Breast epithelium (tissue), 4 donors: ENCODE measurements at regions not wholly inside any gene's neighbourhood (a gene's known extent, or its start where the extent isn't known, plus 50 kb on each side); places are given as distances from the start of the nearest gene placed in this dataset.

Source experiments
- DNase-seq, 2 donors: peaks; one replicate each; pipeline ENCODE4 v3.0.0-alpha.2; 2019; ENCODE audit warnings: low spot score in 2 of 2
- H3K27ac ChIP-seq, 2 donors: fragments of 200-600 bp; sonication (generic) in 1 of 2; one replicate each; pipeline ENCODE4 v1.5.1; 2016 to 2019; ENCODE audit warnings: mild to moderate bottlenecking in 1 of 2
- H3K27me3 ChIP-seq, 2 donors: fragments of 200-600 bp; sonication (generic) in 1 of 2; one replicate each; pipeline versions ENCODE4 v1.5.1 to v1.6.0; 2017 to 2019; ENCODE audit warnings: control low read depth in 1 of 2, mild to moderate bottlenecking in 1 of 2
- H3K36me3 ChIP-seq: fragments of 200-600 bp; one replicate; pipeline ENCODE4 v1.5.1; 2019
- H3K4me1 ChIP-seq, 2 donors: fragments of 200-600 bp; sonication (generic); one replicate each; pipeline ENCODE4 v1.5.1; 2016 to 2019; ENCODE audit warnings: control low read depth in 1 of 2
- H3K4me3 ChIP-seq, 3 donors: fragments of 200-600 bp; sonication (generic); 1 replicate in 2 of 3; 2 replicates in 1 of 3; pipeline ENCODE4 v1.5.1; 2016 to 2019; ENCODE audit warnings: mild to moderate bottlenecking in 3 of 3, moderate library complexity in 2 of 3
- H3K9me3 ChIP-seq, 2 donors: fragments of 200-600 bp; sonication (generic) in 1 of 2; one replicate each; pipeline ENCODE4 v1.5.1; 2016 to 2019; ENCODE audit warnings: control low read depth in 1 of 2
- CTCF ChIP-seq, 3 donors: fragments of 450-650 bp; IDR thresholded peaks; one replicate each; pipeline ENCODE4 v1.5.1; 2016 to 2017; ENCODE audit warnings: antibody characterized with exemption in 3 of 3, mild to moderate bottlenecking in 3 of 3, moderate library complexity in 3 of 3
- POLR2A ChIP-seq: fragments of 450-650 bp; IDR thresholded peaks from one replicate; pipeline ENCODE4 v1.6.1; 2016; ENCODE audit warnings: antibody characterized with exemption, mild to moderate bottlenecking, moderate library complexity
- POLR2AphosphoS5 ChIP-seq, 3 donors: sonication (generic); formaldehyde crosslinking; IDR thresholded peaks; one replicate each; pipeline ENCODE4 v1.6.1; 2017; ENCODE audit warnings: antibody characterized with exemption in 3 of 3
- intact Hi-C: fragments of 100-400 bp; cut with DNase I; formaldehyde crosslinking; loops from one replicate; pipeline ENCODE4 v1.15.1; 2023; ENCODE audit warnings: low total_unique reads

DNA sequence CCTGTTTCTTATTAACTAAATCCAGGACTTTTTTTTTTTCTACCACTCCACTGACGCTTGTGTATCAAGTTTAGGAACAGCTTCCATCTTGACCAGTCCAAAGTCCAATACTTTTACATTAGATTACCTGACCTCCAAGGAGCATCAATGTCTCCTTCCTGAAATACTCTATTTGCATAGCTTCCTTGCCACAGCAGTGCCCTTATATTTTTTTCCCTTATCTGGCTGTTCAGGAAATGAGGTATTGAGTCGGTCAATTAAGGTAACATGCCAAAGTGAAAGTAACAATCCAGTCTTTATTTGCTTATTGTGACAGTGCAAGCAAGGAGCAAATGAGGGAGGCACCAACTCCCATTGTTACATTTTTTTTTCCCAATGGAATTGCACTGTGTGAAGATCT, 730.8 kb upstream of the NDST4 start:
- intact Hi-C loops = no loop called here
- Histone ChIP-seq H3K27me3 (no peaks in the 10 kb centered on the region), H3K4me3 (no peak overlapping the region), H3K9me3 (peaks cover 0 to 2% of the 10 kb centered on the region in 2 donors), H3K36me3 (no peaks in the 10 kb centered on the region), H3K4me1 (no peaks in the 10 kb centered on the region), H3K27ac (no peak overlapping the region)
- TF ChIP-seq CTCF (IDR thresholded peaks at IDR 0.05) (no peak), POLR2A (no peak), POLR2AphosphoS5 (IDR thresholded peaks at IDR 0.05) (no peak)
- DNase-seq = no peak

DNA sequence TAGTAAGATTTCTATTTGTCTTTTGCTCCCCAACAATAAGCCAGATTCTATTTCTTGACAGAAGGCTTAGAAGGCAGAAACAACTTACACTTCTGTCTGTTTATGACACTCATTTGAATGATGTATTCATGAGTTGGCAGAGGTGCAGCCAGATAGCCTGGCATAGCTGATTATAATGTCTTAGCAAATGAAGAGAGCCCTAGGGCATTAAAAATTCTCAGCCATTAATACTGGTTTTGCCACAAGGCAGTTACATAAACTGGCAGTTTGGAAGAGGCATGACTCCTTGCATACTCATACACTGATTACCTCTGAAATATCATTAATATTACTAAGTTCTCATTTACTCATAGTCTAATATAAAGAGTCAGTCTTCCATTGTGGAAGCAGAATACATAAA, 728.5 kb upstream of the NDST4 start:
- DNase-seq = no peak
- TF ChIP-seq POLR2AphosphoS5 (IDR thresholded peaks at IDR 0.05) = no peak
- TF ChIP-seq CTCF (IDR thresholded peaks at IDR 0.05) = no peak
- no peak for TF ChIP-seq POLR2A
- H3K36me3 ChIP-seq = no peaks in the 10 kb centered on the region
- intact Hi-C loops = no loop called here
- no peaks in the 10 kb centered on the region for H3K4me1 ChIP-seq
- no peaks in the 10 kb centered on the region for H3K27me3 ChIP-seq
- H3K4me3 ChIP-seq = no peak overlapping the region
- H3K27ac ChIP-seq = no peak overlapping the region
- peaks cover 0 to 8% of the 10 kb centered on the region in 2 donors for H3K9me3 ChIP-seq

- H3K27me3 ChIP-seq = no peaks in the 10 kb centered on the region
- H3K9me3 ChIP-seq = peaks cover 5 to 8% of the 10 kb centered on the region in 2 donors
- intact Hi-C loops = no loop called here
- no peak overlapping the region for H3K4me3 ChIP-seq
- no peaks in the 10 kb centered on the region for H3K4me1 ChIP-seq
- DNase-seq = no peak
- TF ChIP-seq POLR2A = no peak
- no peak for TF ChIP-seq POLR2AphosphoS5 (IDR thresholded peaks at IDR 0.05)
- no peak for TF ChIP-seq CTCF (IDR thresholded peaks at IDR 0.05)
- H3K36me3 ChIP-seq = no peaks in the 10 kb centered on the region
- H3K27ac ChIP-seq = no peak overlapping the region
Measured at GRCh38 chr4:115834441-115834840, 721.0 kb upstream of the NDST4 start.

DNA sequence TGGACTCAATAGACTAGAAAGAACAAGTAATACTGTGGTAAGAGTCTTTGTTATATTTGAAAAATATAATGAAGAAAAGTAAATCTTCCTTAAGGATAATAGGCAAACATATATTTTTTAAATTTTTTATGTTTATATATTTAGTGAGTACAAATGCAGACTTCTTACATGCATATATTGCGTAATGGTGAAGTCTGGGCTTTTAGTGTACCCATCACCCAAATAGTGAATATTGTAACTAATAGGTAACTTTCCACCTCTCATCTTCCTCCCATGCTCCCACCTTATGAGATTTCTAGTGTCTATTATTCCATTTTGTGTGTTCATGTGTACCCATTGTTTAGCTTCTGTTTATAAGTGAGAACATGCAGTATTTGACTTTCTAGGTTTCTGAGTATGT, 711.2 kb upstream of the NDST4 start:
- H3K36me3 ChIP-seq = no peaks in the 10 kb centered on the region
- no peak for TF ChIP-seq CTCF (IDR thresholded peaks at IDR 0.05)
- TF ChIP-seq POLR2A = no peak
- TF ChIP-seq POLR2AphosphoS5 (IDR thresholded peaks at IDR 0.05) = no peak
- peaks cover 0 to 3% of the 10 kb centered on the region in 2 donors for H3K9me3 ChIP-seq
- no peak overlapping the region for H3K27ac ChIP-seq
- no peak overlapping the region for H3K4me3 ChIP-seq
- intact Hi-C loops = no loop called here
- DNase-seq = no peak
- H3K4me1 ChIP-seq = no peaks in the 10 kb centered on the region
- no peaks in the 10 kb centered on the region for H3K27me3 ChIP-seq

DNA sequence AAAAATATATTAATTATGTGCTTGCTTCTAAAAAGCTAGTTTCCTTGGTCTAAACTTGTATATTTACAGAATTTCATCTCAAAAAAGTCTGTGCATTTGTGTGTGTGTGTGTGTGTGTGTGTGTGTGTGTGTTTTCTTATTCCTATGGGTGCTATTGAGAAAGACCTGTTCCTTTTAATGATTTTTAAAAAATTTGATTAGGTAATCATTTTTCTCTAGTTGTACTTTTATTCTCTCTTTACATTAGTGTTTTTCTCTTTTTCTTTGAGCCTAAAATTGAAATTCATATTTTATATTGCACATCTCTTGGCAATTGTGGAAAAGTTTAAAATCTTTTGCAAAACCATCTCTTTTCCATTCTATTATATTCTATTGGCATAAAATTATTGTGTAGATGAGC, 690.4 kb upstream of the NDST4 start:
- no peak for DNase-seq
- TF ChIP-seq CTCF (IDR thresholded peaks at IDR 0.05) (no peak), POLR2AphosphoS5 (IDR thresholded peaks at IDR 0.05) (no peak), POLR2A (no peak)
- peaks cover 0 to 6% of the 10 kb centered on the region in 2 donors for H3K9me3 ChIP-seq
- intact Hi-C loops = no loop called here
- H3K4me3 ChIP-seq = no peak overlapping the region
- H3K27ac ChIP-seq = no peak overlapping the region
- H3K36me3 ChIP-seq = no peaks in the 10 kb centered on the region
- no peaks in the 10 kb centered on the region for H3K27me3 ChIP-seq
- no peaks in the 10 kb centered on the region for H3K4me1 ChIP-seq
